ENCODE measurements at regions not wholly inside any gene's neighbourhood (a gene's known extent, or its start where the extent isn't known, plus 50 kb on each side); places are given as distances from the start of the nearest gene placed in this dataset.

DNA sequence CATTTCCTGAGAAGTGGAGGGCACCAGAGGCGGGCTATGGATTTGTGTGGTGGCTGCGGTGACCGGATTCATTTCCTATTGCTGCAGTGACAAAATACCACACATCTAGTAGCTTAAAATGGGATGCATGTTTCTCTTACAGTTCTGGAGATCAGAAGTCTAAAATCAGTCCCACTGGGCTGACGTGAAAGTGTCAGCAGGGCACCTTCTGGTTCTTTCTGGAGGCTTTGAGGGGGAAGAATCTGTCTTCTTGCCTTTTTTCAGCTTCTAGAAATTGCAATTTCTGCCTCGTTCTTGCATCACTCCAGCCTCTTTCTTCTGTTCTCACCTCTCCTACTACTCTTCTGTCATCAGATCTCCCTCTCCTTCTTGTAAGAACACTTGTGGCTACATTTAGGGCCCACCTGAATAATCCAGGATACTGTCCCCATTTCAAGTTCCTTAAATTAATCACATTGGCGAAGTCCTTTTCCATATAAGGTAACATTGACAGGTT is 111.2 kb downstream of the MARCHF4 start:
- no TSS peak for BruUV-seq (replicated peaks)
- H3K4me2 ChIP-seq (ENCODE audit: insufficient read depth, low read length): no peak overlapping the region
- no peak overlapping the region for H2AFZ ChIP-seq (ENCODE audit: low read depth, low read length)
- no peaks in the 10 kb centered on the region for H3K4me1 ChIP-seq (ENCODE audit: control insufficient read depth, extremely low read depth, insufficient read depth, low read length)
- H3K79me2 ChIP-seq (ENCODE audit: control insufficient read depth, insufficient read depth, low read length): no peaks in the 10 kb centered on the region
- H3K36me3 ChIP-seq (ENCODE audit: control insufficient read depth in 2 of 2, extremely low read depth in 1 of 2, insufficient read depth in 2 of 2, low read length in 2 of 2): no peaks in the 10 kb centered on the region
- no peaks in the 10 kb centered on the region for H4K20me1 ChIP-seq (replicated peaks; ENCODE audit: control insufficient read depth, extremely low read depth, insufficient read depth, low read length)
- H3K9me1 ChIP-seq (replicated peaks; ENCODE audit: control insufficient read depth, extremely low read depth, insufficient read depth, low read length): no peaks in the 10 kb centered on the region
- no peaks in the 10 kb centered on the region for H3K27me3 ChIP-seq (ENCODE audit: control insufficient read depth in 2 of 2, insufficient read depth in 2 of 2, low read length in 2 of 2)
- FAIRE-seq: peak; percentile 18
- H3K9me3 ChIP-seq (replicated peaks; ENCODE audit: control insufficient read depth, insufficient read depth, low read length): no peaks in the 10 kb centered on the region
- no peak for TF ChIP-seq CTCF (IDR thresholded peaks at IDR 0.05; ENCODE audit: extremely low read depth in 1 of 2, insufficient read depth in 1 of 2, low read depth in 1 of 2, low read length in 2 of 2)
- no peak for TF ChIP-seq JUN (IDR thresholded peaks at IDR 0.05; ENCODE audit: borderline replicate concordance, insufficient read depth, insufficient read length, low read depth)
- no peak for TF ChIP-seq GATA2 (IDR thresholded peaks at IDR 0.05; ENCODE audit: insufficient read depth, insufficient read length, low read depth, low read length)
- TF ChIP-seq EZH2 (IDR thresholded peaks at IDR 0.05; ENCODE audit: borderline replicate concordance, low read depth, low read length, severe bottlenecking): no peak
- TF ChIP-seq, protein P1, sequence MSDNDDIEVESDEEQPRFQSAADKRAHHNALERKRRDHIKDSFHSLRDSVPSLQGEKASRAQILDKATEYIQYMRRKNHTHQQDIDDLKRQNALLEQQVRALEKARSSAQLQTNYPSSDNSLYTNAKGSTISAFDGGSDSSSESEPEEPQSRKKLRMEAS (IDR thresholded peaks at IDR 0.05; ENCODE audit: insufficient read depth, insufficient read length): no peak
- no peak for TF ChIP-seq POLR2A (IDR thresholded peaks at IDR 0.05; ENCODE audit: low read depth, low read length)
- no peak for TF ChIP-seq FOS (IDR thresholded peaks at IDR 0.05; ENCODE audit: borderline replicate concordance, insufficient read depth, low read length)
- TF ChIP-seq MYC (IDR thresholded peaks at IDR 0.05; ENCODE audit: low read depth, low read length): no peak
- no peak for TF ChIP-seq POLR2AphosphoS5 (IDR thresholded peaks at IDR 0.05; ENCODE audit: insufficient read depth, low read depth, low read length)
- no peak for DNase-seq (ENCODE audit: low read depth, low spot score)
- dilution Hi-C loops (cut with MboI; ENCODE audit: extremely low pct_ligation_motif_present, low sequenced_read_pairs) (no loop called here), intact Hi-C loops (cut with micrococcal nuclease) (no loop called here)
- no peak overlapping the region for H3K27ac ChIP-seq (ENCODE audit: insufficient read depth, low read depth, low read length)
- CTCF ChIA-PET: interaction anchor here (2.0 kb wide), 1 partner anchor 11 kb away, joined by 5 read pairs; no protein-coding TSS in a partner anchor
- H3K4me3 ChIP-seq (replicated peaks in 1 of 3; ENCODE audit: insufficient read depth in 1 of 3, low read depth in 1 of 3, low read length in 3 of 3): no peak overlapping the region
- H3K9ac ChIP-seq (replicated peaks; ENCODE audit: extremely low read depth, insufficient read depth, low read length): no peak overlapping the region
- POLR2A ChIA-PET: no interaction called here
